Peyer's patch (tissue), 4 donors: ENCODE measurements at regions not wholly inside any gene's neighbourhood (a gene's known extent, or its start where the extent isn't known, plus 50 kb on each side); places are given as distances from the start of the nearest gene placed in this dataset.

Experiments
- POLR2A ChIP-seq, 2 donors: fragments of 450-650 bp; IDR thresholded peaks; one replicate each; pipeline ENCODE4 v1.5.1; 2017; ENCODE audit warnings: antibody characterized with exemption in 2 of 2, mild to moderate bottlenecking in 2 of 2, moderate library complexity in 2 of 2
- TF ChIP-seq, protein P1 (sequence below), 6 experiments: fragments of 450-650 bp in 4 of 6; fragments of 200-600 bp in 2 of 6; sonication (generic) in 1 of 6; IDR thresholded peaks; one replicate each; pipeline ENCODE4 v1.5.1; 2017 to 2019; ENCODE audit warnings: antibody characterized with exemption in 6 of 6, mild to moderate bottlenecking in 3 of 6, moderate library complexity in 1 of 6

DNA sequence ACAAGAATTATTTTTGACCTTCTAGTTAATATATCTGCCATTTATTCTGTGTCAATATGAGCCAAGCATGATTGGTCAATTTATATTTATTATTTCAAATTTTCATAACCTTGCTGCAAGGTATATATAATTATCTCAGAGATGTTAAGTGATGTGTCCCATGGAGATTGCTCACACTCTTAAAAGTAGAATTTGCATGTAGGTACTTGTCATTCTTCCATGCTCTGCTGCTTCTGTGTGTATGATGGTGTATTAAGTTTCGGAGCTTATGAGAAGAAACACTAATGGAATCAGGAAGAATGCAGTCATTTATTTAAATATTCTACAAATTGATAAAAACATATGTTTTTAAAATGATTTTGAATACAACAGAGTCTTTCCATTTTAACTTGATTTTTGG lies 586.8 kb upstream of the MIR17HG start:
- TF ChIP-seq, protein P1, sequence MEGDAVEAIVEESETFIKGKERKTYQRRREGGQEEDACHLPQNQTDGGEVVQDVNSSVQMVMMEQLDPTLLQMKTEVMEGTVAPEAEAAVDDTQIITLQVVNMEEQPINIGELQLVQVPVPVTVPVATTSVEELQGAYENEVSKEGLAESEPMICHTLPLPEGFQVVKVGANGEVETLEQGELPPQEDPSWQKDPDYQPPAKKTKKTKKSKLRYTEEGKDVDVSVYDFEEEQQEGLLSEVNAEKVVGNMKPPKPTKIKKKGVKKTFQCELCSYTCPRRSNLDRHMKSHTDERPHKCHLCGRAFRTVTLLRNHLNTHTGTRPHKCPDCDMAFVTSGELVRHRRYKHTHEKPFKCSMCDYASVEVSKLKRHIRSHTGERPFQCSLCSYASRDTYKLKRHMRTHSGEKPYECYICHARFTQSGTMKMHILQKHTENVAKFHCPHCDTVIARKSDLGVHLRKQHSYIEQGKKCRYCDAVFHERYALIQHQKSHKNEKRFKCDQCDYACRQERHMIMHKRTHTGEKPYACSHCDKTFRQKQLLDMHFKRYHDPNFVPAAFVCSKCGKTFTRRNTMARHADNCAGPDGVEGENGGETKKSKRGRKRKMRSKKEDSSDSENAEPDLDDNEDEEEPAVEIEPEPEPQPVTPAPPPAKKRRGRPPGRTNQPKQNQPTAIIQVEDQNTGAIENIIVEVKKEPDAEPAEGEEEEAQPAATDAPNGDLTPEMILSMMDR (IDR thresholded peaks at IDR 0.05), result no peak
- no peak for TF ChIP-seq POLR2A (IDR thresholded peaks at IDR 0.05)
